Sigmoid colon (tissue), 6 donors: ENCODE measurements at regions not wholly inside any gene's neighbourhood (a gene's known extent, or its start where the extent isn't known, plus 50 kb on each side); places are given as distances from the start of the nearest gene placed in this dataset.

Experiments
- DNase-seq: peaks from one replicate; pipeline ENCODE4 v3.0.0-alpha.2; 2019
- H3K27ac ChIP-seq, 4 donors: fragments of 200-600 bp; sonication (generic); one replicate each; pipeline ENCODE4 v1.5.1; 2016 to 2019; ENCODE audit warnings: mild to moderate bottlenecking in 1 of 4
- H3K27me3 ChIP-seq, 3 donors: fragments of 200-600 bp; sonication (generic); one replicate each; pipeline ENCODE4 v1.5.1; 2019; ENCODE audit warnings: mild to moderate bottlenecking in 1 of 3
- H3K36me3 ChIP-seq, 4 donors: fragments of 200-600 bp; sonication (generic); one replicate each; pipeline ENCODE4 v1.5.1; 2016 to 2019
- H3K4me1 ChIP-seq, 4 donors: fragments of 200-600 bp; sonication (generic); one replicate each; pipeline ENCODE4 v1.5.1; 2017 to 2019
- H3K4me3 ChIP-seq, 4 donors: fragments of 200-600 bp; sonication (generic); one replicate each; pipeline ENCODE4 v1.5.1; 2017 to 2019; ENCODE audit warnings: mild to moderate bottlenecking in 2 of 4, moderate library complexity in 1 of 4
- H3K9me3 ChIP-seq, 4 donors: fragments of 200-600 bp in 3 of 4; sonication (generic) in 3 of 4; one replicate each; pipeline versions ENCODE4 v1.5.1 to v1.6.1; 2013 to 2019
- CTCF ChIP-seq, 4 experiments: fragments of 450-650 bp in 3 of 4; fragments of 200-600 bp in 1 of 4; IDR thresholded peaks; one replicate each; pipeline ENCODE4 v1.5.1; 2016 to 2019; ENCODE audit warnings: antibody characterized with exemption in 4 of 4, mild to moderate bottlenecking in 3 of 4, moderate library complexity in 2 of 4
- EP300 ChIP-seq, 4 donors: sonication (generic); formaldehyde crosslinking; IDR thresholded peaks; one replicate each; pipeline ENCODE4 v1.6.1; 2017; ENCODE audit warnings: antibody characterized with exemption in 4 of 4
- POLR2A ChIP-seq, 2 donors: fragments of 450-650 bp; IDR thresholded peaks; one replicate each; pipeline ENCODE4 v1.6.1; 2016; ENCODE audit warnings: antibody characterized with exemption in 2 of 2, mild to moderate bottlenecking in 2 of 2, moderate library complexity in 2 of 2
- POLR2AphosphoS5 ChIP-seq, 4 donors: sonication (generic); formaldehyde crosslinking; IDR thresholded peaks; one replicate each; pipeline ENCODE4 v1.6.1; 2017; ENCODE audit warnings: antibody characterized with exemption in 4 of 4
- WGBS, 2 donors: extraction: QIAGEN DNeasy Blood & Tissue Kit; methylation state at CpG; one replicate each; pipeline ENCODE4 v1.1.7; 2013; 5-methylcytosine and 5-hydroxymethylcytosine counted together
- intact Hi-C: fragments of 100-400 bp; cut with DNase I; formaldehyde crosslinking; loops from one replicate; pipeline ENCODE4 v1.15.1; 2023
- donor health status: healthy with polysubstance abuse.
- donor health status: healthy.

DNA sequence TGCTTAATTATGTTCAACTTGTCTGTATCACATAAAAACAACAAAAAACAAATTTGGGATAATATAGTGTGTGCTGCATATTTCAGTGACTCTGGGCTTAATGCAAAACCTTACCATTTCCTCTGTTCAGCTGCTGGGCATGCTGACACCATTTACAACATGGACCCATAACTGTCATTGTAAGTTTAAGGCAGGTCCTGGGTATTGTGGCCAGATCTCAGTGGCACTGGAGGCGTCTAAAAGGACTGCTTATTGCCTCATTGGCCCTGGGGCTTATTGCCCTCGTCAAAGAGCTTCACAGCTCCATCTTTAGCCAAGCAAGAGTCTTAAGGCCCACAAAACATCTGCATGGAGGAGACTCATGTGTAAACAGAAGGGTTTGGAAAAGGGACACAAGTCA lies 390.2 kb downstream of the NR2F2 start:
- TF ChIP-seq CTCF (IDR thresholded peaks at IDR 0.05): no peak
- TF ChIP-seq POLR2AphosphoS5 (IDR thresholded peaks at IDR 0.05): no peak
- TF ChIP-seq EP300 (IDR thresholded peaks at IDR 0.05): no peak
- no peak for TF ChIP-seq POLR2A (IDR thresholded peaks at IDR 0.05)
- Histone ChIP-seq H3K9me3 (peaks cover 0 to 3% (median 0%) of the 10 kb centered on the region in 4 donors), H3K4me3 (no peak overlapping the region), H3K27me3 (no peaks in the 10 kb centered on the region), H3K36me3 (no peaks in the 10 kb centered on the region), H3K4me1 (no peaks in the 10 kb centered on the region), H3K27ac (no peak overlapping the region)
- no peak for DNase-seq
- 45 to 58% methylated on average over 2 of the region's 2 CpGs for WGBS, 2 donors
- intact Hi-C loops: no loop called here

GRCh38 chr15:96728591-96728990 lies 398.1 kb downstream of the NR2F2 start:
- intact Hi-C loops: no loop called here
- peaks cover 0 to 3% (median 0%) of the 10 kb centered on the region in 4 donors for H3K9me3 ChIP-seq

GRCh38 chr15:96732704-96733103 lies 402.2 kb downstream of the NR2F2 start:
- Histone ChIP-seq H3K36me3 (no peaks in the 10 kb centered on the region), H3K4me1 (no peaks in the 10 kb centered on the region), H3K27ac (no peak overlapping the region), H3K27me3 (no peaks in the 10 kb centered on the region), H3K4me3 (no peak overlapping the region), H3K9me3 (no peaks in the 10 kb centered on the region)
- intact Hi-C loops: no loop called here
- TF ChIP-seq EP300 (IDR thresholded peaks at IDR 0.05): no peak
- no peak for TF ChIP-seq POLR2AphosphoS5 (IDR thresholded peaks at IDR 0.05)
- TF ChIP-seq CTCF (IDR thresholded peaks at IDR 0.05): no peak
- TF ChIP-seq POLR2A (IDR thresholded peaks at IDR 0.05): no peak
- no peak for DNase-seq
- WGBS, 2 donors: 67 to 84% methylated on average over 5 of the region's 5 CpGs

More at GRCh38 chr15:96728591-96728990, 398.1 kb downstream of the NR2F2 start:
- WGBS, 2 donors: 75 to 80% methylated on average over 6 of the region's 6 CpGs
- Histone ChIP-seq H3K4me1 (no peaks in the 10 kb centered on the region), H3K36me3 (no peaks in the 10 kb centered on the region), H3K27me3 (no peaks in the 10 kb centered on the region), H3K27ac (no peak overlapping the region), H3K4me3 (no peak overlapping the region)
- TF ChIP-seq POLR2AphosphoS5 (IDR thresholded peaks at IDR 0.05): no peak
- TF ChIP-seq CTCF (IDR thresholded peaks at IDR 0.05): no peak
- no peak for TF ChIP-seq EP300 (IDR thresholded peaks at IDR 0.05)
- no peak for TF ChIP-seq POLR2A (IDR thresholded peaks at IDR 0.05)
- DNase-seq: no peak

GRCh38 chr15:96733721-96734120 lies 403.2 kb downstream of the NR2F2 start:
- 75 to 84% methylated on average over 4 of the region's 4 CpGs for WGBS, 2 donors
- intact Hi-C loops: no loop called here

More at GRCh38 chr15:96733721-96734120, 403.2 kb downstream of the NR2F2 start:
- Histone ChIP-seq H3K27ac (no peak overlapping the region), H3K4me1 (no peaks in the 10 kb centered on the region), H3K9me3 (no peaks in the 10 kb centered on the region), H3K4me3 (no peak overlapping the region), H3K27me3 (no peaks in the 10 kb centered on the region), H3K36me3 (no peaks in the 10 kb centered on the region)
- TF ChIP-seq CTCF (IDR thresholded peaks at IDR 0.05): no peak
- TF ChIP-seq POLR2AphosphoS5 (IDR thresholded peaks at IDR 0.05): no peak
- TF ChIP-seq EP300 (IDR thresholded peaks at IDR 0.05): no peak
- TF ChIP-seq POLR2A (IDR thresholded peaks at IDR 0.05): no peak
- DNase-seq: no peak
